22Rv1 (cell line): ENCODE measurements at regions not wholly inside any gene's neighbourhood (a gene's known extent, or its start where the extent isn't known, plus 50 kb on each side); places are given as distances from the start of the nearest gene placed in this dataset.

ENCODE experiments used
- ZFX ChIP-seq: fragments of 450-650 bp; IDR thresholded peaks from 2 replicates; pipeline ENCODE4 v1.6.1; 2017; ENCODE audit warnings: antibody characterized with exemption, borderline replicate concordance
- TF ChIP-seq, protein P1 (sequence below): fragments of 450-650 bp; IDR thresholded peaks from 2 replicates; pipeline ENCODE4 v1.5.1; 2017; ENCODE audit warnings: mild to moderate bottlenecking

- TF ChIP-seq, protein P1, sequence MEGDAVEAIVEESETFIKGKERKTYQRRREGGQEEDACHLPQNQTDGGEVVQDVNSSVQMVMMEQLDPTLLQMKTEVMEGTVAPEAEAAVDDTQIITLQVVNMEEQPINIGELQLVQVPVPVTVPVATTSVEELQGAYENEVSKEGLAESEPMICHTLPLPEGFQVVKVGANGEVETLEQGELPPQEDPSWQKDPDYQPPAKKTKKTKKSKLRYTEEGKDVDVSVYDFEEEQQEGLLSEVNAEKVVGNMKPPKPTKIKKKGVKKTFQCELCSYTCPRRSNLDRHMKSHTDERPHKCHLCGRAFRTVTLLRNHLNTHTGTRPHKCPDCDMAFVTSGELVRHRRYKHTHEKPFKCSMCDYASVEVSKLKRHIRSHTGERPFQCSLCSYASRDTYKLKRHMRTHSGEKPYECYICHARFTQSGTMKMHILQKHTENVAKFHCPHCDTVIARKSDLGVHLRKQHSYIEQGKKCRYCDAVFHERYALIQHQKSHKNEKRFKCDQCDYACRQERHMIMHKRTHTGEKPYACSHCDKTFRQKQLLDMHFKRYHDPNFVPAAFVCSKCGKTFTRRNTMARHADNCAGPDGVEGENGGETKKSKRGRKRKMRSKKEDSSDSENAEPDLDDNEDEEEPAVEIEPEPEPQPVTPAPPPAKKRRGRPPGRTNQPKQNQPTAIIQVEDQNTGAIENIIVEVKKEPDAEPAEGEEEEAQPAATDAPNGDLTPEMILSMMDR = no peak
- no peak for TF ChIP-seq ZFX
Measured at GRCh38 chr10:77717336-77717735, 79.7 kb upstream of the KCNMA1 start.
